GM12874 (cell line): ENCODE measurements at regions not wholly inside any gene's neighbourhood (a gene's known extent, or its start where the extent isn't known, plus 50 kb on each side); places are given as distances from the start of the nearest gene placed in this dataset.

Experiments
- CTCF ChIP-seq: IDR thresholded peaks from 2 replicates; pipeline ENCODE4 v1.5.1; 2011; ENCODE audit warnings: low read depth, mild to moderate bottlenecking, control low read depth, low read length, moderate library complexity; ENCODE audit not compliant: insufficient read depth

- TF ChIP-seq CTCF: no peak
These were observed 65.1 kb upstream of the SLC28A3 start for GRCh38 chr9:84405667-84406066.

- no peak for TF ChIP-seq CTCF
These were observed 67.9 kb upstream of the SLC28A3 start for GRCh38 chr9:84408416-84408815.

- no peak for TF ChIP-seq CTCF
These were observed 71.2 kb upstream of the SLC28A3 start for GRCh38 chr9:84411683-84412267.

DNA sequence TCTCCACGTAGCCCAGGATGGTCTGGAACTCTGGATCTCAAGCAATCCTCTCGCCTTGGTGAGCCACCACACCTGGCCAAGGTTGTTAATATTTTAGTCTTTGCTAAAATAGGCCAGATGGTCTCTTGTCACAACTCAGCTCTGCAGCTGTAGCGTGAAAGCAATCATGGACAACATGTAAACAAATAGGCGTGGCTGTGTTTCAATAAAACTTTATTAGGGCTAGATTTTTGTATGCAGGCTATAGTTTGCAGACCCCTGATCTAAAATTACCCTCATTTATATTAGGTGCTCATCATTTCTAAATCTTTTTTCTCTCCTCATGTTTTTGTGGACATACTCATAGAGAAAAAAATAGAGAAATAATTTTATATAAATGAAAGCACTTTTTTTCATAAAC is 72.1 kb upstream of the SLC28A3 start:
- no peak for TF ChIP-seq CTCF

DNA sequence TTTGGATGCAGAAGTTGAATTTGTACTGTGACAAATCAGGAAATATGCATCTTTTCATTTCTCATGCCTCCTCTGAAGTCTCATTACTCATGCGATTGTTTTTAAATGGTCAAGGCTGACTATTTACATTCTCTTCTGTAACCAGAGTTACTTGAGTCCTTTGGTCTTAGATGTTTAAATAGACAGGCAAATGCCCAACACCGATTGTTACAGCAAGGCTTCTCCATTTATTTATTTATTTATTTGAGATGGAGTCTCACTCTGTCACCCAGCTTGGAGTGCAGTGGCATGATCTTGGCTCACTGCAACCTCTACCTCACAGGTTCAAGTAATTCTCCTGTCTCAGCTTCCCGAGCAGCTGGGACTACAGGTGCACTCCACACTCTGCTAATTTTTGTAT is 72.7 kb upstream of the SLC28A3 start:
- no peak for TF ChIP-seq CTCF

DNA sequence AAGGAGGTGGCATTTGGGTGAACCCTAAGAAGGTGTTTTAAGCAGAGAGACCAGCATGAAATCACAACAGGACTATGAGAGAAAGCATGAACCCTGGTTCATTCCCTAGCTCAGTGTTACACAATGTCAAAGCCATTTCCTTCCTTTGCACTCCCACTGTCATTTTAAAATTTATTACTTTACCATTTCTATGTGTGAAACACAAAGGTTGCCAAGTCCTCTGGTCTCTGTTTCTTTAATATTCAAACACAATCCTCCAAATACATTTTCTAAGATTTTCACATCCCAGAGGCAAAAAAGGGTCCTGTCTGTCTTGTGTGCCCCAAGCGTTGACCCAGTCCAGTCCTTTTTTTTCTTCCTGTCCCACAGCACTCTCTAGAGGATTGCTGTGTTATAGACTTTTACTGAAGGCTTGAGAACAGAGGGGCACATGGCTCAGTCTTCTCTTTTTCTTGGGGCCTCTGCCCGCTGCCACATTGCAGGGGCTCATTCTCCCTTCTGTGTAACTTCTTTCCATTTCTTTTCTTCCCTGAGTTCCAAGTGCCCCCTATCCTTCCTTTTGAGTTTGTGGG is 78.6 kb upstream of the SLC28A3 start:
- TF ChIP-seq CTCF: no peak

- no peak for TF ChIP-seq CTCF
These were observed 84.4 kb upstream of the SLC28A3 start for GRCh38 chr9:84424931-84425330.

GRCh38 chr9:84432746-84433145 is 92.2 kb upstream of the SLC28A3 start:
- TF ChIP-seq CTCF: no peak
